Choroid plexus epithelial cell (primary cell): ENCODE measurements at regions not wholly inside any gene's neighbourhood (a gene's known extent, or its start where the extent isn't known, plus 50 kb on each side); places are given as distances from the start of the nearest gene placed in this dataset.

ENCODE experiments used
- DNase-seq: peaks from one replicate; pipeline ENCODE4 v3.0.0-alpha.2; 2010; ENCODE audit warnings: low read depth
- H3K4me3 ChIP-seq: 2 replicates; pipeline ENCODE4 v1.5.1; 2011; ENCODE audit warnings: low read depth, mild to moderate bottlenecking, control low read depth, low read length, moderate library complexity
- CTCF ChIP-seq: conservative IDR thresholded peaks from 2 replicates; pipeline ENCODE4 v1.5.1; 2011; ENCODE audit warnings: low read depth, mild to moderate bottlenecking, control low read depth, inconsistent platforms, low read length, moderate library complexity

- TF ChIP-seq CTCF: no peak
- no peak overlapping the region for H3K4me3 ChIP-seq
- no peak for DNase-seq
These were observed 151.6 kb upstream of the PRSS16 start for GRCh38 chr6:27095914-27096313.

GRCh38 chr6:27096834-27097511, 150.5 kb upstream of the PRSS16 start:
- H3K4me3 ChIP-seq: peak overlapping the region; percentile 73
- peak; percentile 78 for DNase-seq
- TF ChIP-seq CTCF: no peak

- H3K4me3 ChIP-seq: no peak overlapping the region
- TF ChIP-seq CTCF: no peak
- no peak for DNase-seq
These were observed 148.5 kb upstream of the PRSS16 start for GRCh38 chr6:27098956-27099355.

- no peak for DNase-seq
These were observed 146.6 kb upstream of the PRSS16 start for GRCh38 chr6:27100921-27101320.

GRCh38 chr6:27101824-27102223, 145.7 kb upstream of the PRSS16 start:
- no peak for TF ChIP-seq CTCF
- DNase-seq: no peak
- no peak overlapping the region for H3K4me3 ChIP-seq

More at GRCh38 chr6:27100921-27101320, 146.6 kb upstream of the PRSS16 start:
- H3K4me3 ChIP-seq: no peak overlapping the region
- TF ChIP-seq CTCF: no peak

- DNase-seq: no peak
- TF ChIP-seq CTCF: no peak
- no peak overlapping the region for H3K4me3 ChIP-seq
These were observed 141.1 kb upstream of the PRSS16 start for GRCh38 chr6:27106382-27106781.

GRCh38 chr6:27111743-27112142, 135.8 kb upstream of the PRSS16 start:
- no peak for DNase-seq
- TF ChIP-seq CTCF: no peak
- no peak overlapping the region for H3K4me3 ChIP-seq
